ENCODE measurements at regions not wholly inside any gene's neighbourhood (a gene's known extent, or its start where the extent isn't known, plus 50 kb on each side); places are given as distances from the start of the nearest gene placed in this dataset.

DNA sequence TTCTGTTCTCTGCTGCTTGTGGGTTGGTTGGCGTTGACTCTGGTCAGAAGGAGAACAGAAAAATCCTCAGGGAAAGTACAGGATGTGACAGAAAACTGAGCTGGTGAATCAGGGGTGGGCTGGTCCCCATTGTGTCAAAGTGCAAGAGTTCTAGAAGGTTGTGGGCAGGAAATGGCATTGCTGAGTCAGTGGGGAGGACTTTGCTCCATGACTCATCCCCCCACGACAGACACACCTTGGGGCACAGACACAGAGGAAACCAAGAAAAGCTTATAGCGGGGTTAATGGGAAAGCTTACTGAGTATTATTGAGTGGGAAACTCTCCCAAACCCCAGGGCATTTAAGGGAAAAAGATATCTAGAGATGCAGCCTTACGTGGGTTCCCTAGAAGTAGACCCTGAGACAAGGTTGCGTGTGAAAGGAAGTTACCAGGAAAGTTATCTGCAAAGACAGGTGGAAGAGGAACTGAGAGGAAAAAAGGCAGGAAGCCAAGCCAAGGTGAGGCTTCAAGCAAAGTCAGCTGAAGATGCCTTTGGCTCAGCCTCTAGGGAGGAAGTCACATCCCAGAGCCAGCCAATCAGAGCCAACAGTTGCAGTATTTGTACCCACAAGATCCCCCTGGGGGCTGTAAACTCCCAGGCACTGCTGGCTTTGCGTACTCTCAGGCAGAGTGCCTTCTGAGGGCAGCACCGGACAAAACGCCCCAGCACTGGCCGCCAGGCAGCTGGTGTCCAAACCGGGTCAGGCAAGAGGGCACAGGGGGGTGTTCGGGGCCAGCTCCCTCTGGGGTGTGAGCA lies 86.4 kb downstream of the FOXL1 start:
- peak; percentile 95 for DNase-seq (ENCODE audit: low spot score)

DNA sequence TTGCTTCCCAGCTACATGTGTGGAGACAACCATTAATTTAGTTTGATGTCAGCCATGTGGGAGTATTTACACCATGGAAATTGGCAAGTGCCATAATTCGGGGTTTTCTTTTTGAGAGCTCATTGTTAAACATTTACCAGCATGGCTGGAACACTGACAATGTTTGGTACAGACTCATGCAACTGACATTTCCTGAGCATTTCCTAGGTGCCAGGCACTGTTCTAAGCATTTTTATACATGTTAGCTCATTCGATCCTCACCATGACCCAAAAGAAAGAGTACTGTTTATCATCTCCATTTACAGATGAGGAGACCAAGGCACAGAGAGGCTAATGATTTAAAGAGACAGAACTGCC lies 86.9 kb downstream of the FOXL1 start:
- DNase-seq (ENCODE audit: low spot score) = peak; percentile 64

DNA sequence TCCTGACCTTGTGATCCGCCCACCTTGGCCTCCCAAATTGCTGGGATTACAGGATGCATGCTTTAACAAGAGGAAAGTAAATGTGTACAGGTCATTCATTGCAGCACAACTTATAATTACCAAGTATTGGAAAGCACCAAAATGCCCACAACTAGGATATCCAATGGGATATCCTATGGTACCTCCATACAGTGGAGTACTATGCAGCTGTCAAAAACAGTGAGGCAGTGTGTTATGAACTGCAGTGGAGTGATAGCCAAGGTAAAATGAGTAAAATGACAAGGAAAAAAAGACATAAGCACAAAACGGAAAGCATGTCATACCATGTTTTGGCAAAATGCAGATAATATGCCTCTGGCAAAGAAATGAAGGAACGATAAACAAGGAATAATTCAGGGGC lies 87.6 kb downstream of the FOXL1 start:
- DNase-seq (ENCODE audit: low spot score) = no peak

DNA sequence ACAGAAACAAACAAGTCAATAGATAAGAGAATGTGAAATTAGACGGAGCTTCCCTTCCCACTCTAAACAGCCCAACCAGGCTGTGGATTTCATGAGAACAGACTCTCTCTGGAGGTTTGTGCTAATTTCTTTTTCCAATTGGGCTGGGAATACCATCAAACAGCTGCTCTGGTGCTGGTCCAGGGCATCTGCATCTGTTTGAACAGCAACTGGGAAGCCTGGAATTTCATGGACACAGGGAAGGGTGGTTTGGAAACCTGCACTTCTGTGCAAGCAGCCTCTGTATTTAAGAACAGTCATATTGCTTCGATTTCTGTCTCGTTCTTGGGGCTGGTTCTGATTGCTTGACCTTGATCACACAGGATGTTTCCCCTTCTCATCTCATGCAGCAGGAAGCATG lies 88.7 kb downstream of the FOXL1 start:
- no peak for DNase-seq (ENCODE audit: low spot score)

DNA sequence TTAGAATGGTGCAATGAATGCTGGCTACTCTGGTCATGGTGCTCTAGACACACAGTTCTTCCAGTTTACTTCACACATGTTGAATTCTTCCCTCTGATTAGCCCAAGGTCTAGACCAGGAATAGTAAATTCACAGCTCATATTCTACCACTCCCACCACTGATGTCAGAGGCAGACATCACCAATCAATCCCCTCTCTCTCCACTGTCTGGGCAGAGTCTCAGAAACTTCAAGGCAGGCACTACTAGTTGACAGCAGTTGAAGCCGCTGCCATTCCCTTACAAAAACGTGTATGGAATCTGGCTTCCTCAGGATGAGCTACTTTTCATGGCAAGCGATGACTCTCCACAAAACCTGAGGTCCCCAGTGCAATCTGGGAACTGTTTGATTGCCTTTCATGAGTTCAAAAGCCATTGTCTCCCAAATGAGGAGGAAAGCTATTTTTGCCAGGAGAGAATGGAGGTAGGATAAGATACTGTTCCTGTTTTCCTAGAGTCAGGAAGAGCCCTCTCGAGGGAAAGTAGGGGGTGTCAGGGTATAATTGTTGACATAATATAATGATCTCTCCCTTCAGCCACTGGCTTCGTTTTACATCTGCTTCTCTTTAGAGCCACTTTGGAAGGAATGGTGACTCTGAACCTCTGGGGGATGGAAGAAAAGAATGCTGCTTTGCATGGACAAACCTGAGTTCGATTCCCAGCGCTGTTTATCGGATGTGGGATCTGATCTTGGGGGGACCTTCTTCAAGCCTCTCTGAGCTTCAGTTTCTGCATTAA lies 90.0 kb downstream of the FOXL1 start:
- DNase-seq (ENCODE audit: low spot score) = peak; percentile 17

DNA sequence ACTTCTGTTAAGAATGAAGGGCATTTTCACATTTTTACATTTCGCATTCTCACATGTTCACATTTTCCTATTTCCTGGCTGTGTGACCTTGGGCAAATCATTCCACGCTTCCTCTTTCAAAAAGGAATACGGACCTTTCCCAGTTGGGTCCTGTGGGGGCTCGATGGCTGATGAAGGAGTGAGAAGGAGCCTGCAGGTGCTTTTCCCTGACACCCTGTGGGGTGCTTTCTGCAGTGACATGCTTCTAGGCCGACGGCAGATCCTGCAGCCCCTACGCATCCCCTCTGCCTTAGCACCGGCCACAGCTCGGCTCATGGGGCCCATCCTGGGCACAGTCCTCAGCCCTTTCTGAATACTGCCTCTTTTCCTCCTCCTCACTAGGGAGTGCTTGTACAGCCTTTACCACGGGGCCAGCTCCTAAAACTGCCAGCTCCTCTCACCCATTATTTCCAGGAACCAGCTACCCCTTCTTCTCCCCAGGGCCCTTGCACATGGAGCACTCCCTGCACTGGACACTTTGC lies 91.0 kb downstream of the FOXL1 start:
- no peak for DNase-seq (ENCODE audit: low spot score)

DNA sequence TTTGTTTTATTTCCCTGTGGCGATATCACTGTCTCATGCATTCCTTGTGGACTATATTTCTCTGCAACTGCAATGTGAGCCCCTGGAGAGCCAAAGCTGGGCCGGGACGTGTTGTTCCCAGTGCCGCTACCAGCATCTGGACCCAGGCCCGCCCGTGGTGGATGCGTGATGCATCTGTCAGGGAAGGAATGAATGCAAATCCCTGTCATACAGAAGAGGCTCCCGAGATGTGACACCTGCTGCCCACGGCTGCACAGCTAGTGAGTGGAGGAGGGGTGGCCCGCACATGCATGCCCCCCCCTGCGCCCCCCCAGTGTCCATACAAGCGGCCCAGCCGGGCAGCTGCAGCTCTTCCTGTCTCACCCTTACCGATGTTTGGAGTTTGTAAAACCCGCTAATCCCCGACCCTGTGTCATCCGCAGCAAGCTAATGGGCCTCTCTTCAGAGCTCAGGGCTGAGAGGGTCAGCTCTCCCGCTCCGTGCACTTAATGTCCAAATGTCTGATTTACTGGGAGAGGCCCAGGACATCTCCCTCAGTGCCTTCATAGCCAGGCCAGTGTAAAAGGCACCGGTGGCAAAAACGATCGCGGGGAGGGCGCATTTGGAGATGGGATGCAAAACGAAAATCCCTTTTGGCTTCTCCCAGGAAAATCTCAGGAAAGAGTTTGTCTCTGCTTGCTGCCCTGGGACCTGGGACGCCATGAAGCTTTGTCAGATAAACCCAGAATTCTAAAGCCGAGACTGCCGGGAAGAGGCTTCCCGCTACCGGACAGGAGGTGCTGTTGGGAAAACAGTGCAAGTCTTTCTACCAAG lies 91.8 kb downstream of the FOXL1 start:
- DNase-seq (ENCODE audit: low spot score) = no peak

DNA sequence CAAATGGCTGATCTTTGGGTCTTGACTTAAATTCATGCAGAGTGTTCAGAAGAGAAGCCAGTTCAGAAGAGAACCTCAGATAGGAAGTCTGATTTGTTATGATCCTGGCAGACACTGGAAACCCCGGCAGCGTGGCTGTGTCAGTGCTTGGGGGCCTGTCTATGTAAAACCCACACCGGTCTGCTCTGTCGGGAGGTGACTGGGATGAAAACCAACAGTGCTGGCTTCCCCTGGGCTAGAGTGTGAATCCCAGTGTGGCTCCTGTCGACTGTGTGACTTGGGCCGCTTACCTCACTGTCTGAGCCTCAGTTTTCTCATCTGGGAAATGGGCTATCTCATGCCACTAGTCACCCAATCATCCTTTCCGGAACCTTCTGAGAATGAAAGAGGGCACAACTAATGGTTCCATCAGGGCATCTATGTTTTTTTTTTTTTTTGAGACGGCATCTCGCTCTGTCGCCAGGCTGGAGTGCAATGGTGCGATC lies 92.4 kb downstream of the FOXL1 start:
- DNase-seq (ENCODE audit: low spot score) = no peak

DNA sequence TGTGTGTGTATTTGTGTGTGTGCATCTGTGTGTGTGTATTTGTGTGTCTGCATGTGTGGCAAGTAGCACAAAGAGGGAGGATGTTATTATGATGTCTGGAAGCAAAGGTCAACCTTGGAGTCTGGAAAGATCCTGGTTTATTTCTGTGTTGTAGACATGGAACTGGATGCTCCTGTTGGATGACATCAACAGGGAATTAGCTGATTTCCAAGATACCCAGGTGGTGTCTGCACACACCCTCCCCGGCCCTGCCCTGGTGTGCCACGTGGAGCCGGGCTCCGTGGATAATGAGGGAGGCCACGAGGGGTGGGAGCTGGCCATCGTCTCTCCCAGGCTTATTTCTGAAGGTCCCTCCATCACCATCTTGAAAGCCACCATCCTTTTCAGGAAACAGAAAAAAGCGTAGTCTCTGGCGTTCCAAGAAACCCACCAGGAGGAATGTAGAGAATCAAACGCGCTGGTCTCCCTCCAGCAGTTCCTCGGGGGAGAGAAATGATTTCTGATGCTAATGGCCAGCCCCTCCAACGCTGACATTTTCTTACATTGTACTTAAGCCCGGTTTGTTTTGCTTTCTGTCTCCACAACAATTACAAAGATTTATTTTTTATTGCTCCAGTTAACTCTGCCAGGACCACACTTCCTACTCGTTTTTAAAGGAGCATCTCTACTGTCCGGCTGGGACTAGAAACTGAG lies 93.3 kb downstream of the FOXL1 start:
- no peak for DNase-seq (ENCODE audit: low spot score)

DNA sequence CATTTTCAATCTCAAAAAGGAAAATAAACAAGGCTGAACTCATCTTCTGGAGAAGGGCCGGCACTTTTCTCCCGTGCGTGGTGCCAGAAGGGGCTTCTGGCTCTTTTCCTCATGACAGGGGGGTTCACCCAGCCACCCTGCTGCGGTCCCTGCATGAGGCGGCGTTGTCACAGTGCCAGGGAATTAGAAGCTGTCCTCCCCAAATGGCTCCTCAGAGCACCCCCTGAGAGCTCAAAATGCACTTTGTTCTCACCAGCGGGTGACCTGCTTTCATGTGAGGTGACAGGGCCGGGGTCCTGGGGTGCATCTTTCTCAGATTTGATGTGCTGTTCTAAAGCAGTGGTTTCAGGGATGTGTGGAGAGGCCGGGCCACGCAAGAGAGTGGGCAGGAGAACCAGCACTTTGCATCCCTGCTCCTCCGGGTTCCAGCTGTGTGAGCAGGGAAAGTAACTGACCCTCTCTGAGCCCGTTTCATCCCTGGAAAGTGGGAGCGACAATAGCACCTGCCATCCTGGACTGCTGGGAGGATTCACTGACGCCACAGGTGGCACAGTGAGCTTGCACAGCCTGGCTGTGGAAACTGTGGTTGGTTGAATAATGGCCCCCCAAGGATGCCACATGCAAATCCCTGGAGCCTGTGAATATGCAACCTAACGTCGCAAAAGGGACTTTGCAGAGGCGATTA lies 94.0 kb downstream of the FOXL1 start:
- no peak for DNase-seq (ENCODE audit: low spot score)

DNA sequence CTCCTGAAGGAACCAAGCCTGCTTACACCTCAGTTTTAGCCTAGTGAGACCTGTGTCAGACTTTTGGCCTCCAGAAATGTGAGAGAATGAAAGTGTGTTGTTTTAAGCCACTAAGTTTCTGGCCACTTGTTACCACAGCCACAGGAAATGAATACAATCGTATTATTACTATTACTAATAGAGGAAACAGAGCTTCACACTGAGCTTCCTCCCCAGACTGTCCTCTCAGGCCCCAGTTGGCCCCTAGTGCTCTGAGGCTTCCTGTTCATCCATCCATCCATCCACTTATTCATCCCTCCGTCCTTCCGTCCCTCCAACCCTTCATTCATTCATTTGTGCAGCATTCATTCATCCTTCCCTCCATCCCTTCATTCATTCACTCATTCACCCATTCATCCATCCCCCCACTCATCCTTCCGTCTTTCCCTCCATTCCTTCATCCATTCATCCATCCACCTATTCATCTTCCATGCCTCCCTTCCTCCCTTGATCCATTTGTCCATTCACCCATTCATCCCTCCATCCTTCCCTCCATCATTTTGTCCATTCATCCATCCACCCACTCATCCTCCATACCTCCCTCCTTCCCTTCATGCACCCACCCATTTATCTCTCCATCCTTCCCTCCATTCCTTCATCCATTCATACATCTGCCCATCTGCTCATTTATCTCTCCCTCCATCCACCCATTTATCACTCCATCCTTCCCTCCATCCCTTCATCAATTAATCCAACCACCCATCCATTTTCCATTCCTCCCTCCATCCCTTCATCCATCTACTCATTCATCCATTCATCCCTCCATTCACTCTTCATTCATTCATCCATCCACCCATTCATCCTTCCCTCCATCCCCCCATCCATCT lies 95.0 kb downstream of the FOXL1 start:
- no peak for DNase-seq (ENCODE audit: low spot score)

DNA sequence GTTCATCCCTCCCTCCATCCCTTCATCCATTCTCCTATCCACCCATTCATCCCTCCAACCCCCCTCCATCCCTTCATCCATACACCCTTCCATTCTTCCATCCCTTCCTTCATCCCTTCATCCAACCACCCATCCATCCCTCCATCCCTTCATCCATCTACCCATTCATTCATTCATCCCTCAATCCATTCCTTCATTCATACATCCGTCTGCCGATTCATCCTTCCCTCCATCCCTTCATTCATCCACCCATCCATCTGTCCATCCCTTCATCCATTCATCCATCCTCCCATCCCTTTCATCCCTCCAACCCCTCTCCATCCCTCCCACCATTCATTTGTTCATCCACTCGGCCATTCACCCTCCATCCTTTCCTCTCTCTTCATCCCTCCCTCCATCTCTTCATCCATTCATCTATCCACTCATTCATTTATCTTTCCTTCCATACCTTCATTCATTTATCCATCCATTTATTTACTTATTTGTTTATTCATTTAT lies 95.7 kb downstream of the FOXL1 start:
- no peak for DNase-seq (ENCODE audit: low spot score)

DNA sequence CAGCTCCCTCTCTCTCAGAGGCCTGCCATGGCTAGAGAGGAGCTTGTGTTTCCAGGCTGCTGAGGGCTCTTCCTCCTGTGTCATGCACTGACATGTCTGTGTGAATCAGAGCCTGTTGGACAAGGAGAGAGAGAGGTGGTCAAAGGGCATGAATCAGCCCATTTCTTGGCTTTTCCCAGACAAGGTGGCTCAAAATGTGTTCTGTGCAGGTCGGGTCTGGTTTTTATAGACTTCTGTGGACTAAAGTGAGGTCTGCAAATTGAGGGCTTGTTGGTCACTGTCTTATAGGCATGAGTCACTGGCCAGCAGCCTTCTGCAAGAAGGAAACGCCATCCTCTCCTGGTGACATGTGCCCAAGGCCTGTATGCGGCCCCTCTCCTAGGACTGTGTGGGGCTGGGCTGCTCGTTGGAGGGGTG lies 97.9 kb downstream of the FOXL1 start:
- peak; percentile 62 for DNase-seq (ENCODE audit: low spot score)

DNA sequence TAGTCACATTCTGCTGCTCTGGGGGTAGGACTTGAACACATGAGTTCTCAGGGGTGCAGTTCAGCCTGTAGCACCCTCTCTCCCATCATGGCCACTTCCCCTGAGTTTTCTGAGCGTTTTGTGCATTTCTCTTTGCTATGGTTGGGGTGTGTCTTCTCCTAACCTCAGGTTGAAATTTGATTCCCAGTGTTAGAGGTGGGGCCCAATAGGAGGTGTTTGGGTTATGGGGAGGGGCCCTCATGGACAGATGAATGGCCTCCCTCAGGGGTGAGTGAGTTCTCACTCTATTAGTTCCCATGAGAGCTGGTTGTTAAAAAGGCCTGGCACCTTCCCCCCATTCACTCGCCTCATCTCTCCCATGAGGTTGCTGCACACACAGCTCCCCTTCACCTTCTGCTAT lies 101.1 kb downstream of the FOXL1 start:
- no peak for DNase-seq (ENCODE audit: low spot score)

DNA sequence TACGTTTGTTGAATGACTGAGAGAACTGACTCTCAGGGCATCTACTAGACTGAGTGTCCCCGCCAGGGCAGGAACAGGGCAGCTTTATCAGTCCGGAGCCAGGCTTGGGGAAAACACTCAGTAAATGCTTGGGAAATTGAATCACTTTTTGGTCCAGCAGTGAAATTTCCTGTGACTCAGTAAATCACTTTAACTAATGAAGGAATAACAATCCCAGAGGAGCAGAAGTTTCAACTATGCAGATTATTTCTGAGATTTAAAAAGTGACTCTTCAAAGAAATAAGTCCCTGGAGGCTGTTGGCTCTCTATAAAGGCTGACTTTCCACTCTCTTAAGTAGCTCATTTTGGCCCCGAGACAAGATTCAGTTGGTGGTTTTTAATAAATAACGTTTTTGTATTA lies 101.8 kb downstream of the FOXL1 start:
- DNase-seq (ENCODE audit: low spot score) = no peak

DNA sequence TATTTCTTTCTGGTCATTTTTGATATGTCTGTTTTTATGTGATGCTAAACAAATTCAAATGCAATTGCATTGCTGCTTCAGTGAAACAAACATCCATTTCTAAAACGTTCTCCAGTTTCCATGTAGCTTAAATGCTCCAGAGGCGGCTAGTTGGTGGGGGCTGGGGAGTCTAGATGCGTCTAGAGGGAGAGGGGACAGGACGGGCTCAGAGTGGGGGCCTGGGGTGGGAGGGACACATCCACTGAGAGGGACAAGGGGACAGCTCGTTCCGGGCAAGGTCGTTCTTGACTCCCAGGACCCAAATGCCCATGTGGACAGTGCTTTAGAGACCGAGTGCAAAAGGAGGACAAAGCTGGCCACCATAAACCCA lies 102.3 kb downstream of the FOXL1 start:
- no peak for DNase-seq (ENCODE audit: low spot score)

DNA sequence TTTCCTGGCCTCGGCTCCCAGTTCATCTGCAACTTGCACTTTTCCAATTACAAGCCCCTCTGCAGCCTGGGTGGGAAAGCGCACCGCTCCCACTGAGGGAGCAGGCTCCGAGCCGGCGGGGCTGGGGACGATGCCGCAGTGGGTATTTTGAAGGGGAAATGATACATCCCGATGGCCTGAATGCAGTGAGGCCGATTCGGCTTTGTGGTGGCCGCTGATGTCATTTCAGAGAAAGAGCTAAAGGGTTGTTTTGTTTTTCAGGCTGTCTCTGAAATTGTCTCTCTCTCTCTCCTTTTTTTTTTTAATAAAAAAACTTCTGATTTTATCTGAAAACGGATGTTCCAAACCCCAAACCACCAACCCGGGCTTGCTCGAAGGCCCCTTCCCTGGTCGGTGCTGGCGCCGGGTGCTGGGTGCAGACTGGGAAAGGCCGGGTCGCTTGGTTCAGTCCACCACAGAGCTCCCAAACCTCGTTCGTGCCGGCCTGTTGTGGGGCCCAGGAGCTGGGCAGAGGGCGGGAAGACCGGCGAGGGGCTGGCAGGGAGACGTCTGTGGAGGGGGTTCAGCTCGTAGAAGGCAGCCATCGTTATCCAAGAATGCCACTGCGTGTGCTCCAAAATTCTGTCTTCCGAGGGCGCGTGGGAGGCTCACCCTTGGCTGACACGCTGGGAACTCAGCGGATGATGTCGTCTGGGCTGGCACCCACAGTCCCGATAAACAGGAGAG lies 102.8 kb downstream of the FOXL1 start:
- DNase-seq (ENCODE audit: low spot score) = no peak

DNA sequence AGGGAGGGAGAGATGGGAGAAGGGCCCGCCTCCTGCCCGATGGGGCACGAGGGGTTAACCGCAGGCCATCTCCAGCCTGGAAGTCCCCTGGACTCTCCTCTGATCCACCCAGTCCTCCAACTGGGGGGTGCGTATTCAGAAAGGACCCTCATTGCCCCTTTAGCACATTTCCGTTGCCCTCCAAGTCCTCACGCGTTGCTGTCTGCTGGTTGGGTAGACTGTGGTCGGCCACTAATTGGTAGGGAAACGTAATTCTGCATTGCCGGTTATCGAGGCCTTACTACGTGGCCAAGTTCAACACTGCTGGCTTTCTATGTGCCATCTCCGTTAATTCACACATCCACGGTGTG lies 103.4 kb downstream of the FOXL1 start:
- DNase-seq (ENCODE audit: low spot score) = no peak

DNA sequence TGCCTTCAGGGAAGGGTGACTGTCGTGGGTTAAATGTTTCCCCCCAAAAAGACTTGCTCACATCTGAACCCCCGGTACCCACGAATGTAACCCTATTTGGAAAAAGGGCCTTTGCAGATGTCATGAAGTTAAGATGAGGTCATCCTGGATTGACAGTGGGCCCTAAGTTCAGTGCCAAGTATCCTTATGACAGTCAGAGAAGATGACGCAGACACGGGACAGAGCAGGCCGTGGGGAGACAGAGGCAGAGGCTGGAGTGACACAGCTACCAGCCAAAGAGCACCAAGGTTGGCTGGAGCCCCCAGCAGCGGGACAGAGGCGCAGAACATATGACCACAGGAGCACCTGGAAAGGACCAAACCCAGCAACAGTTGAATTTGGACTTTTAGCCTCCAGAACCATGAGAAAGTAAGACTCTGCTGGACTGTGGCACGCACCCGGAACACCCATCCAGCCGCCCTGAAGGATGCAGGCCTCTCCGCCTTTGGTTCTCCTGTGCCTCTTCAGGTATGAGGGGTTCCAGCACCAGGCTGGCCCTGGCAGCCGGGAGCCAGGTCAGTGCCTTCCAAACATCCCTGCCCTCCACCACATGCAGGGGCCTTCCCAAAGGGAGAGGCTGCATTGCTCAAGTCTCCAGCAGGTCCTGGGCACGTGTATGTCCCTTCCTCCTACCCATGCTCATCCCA lies 104.0 kb downstream of the FOXL1 start:
- DNase-seq (ENCODE audit: low spot score) = no peak

Measured in LoVo (cell line).